ENCODE measurements at regions not wholly inside any gene's neighbourhood (a gene's known extent, or its start where the extent isn't known, plus 50 kb on each side); places are given as distances from the start of the nearest gene placed in this dataset.

DNA sequence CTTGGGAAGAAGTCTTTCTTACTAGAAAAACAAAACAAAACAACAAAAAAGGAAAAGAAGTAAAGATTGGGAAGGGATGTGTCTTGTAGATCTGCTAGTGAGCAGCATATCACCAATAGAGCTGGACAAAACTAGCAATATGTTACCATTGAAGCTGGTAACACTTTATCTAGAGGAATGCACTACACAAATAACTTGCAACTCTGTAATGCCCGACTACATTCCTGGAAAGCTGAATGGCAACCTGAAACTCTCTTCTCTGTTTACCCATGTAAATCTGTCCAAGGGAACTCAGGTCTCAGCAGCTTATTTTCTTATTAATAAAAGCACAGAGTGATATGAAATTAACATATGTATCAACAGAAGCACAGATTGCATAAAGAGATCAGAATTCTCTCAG, 624.4 kb downstream of the KCNH5 start:
- no peak for TF ChIP-seq POLR2A (IDR thresholded peaks at IDR 0.05)
- TF ChIP-seq, protein P1, sequence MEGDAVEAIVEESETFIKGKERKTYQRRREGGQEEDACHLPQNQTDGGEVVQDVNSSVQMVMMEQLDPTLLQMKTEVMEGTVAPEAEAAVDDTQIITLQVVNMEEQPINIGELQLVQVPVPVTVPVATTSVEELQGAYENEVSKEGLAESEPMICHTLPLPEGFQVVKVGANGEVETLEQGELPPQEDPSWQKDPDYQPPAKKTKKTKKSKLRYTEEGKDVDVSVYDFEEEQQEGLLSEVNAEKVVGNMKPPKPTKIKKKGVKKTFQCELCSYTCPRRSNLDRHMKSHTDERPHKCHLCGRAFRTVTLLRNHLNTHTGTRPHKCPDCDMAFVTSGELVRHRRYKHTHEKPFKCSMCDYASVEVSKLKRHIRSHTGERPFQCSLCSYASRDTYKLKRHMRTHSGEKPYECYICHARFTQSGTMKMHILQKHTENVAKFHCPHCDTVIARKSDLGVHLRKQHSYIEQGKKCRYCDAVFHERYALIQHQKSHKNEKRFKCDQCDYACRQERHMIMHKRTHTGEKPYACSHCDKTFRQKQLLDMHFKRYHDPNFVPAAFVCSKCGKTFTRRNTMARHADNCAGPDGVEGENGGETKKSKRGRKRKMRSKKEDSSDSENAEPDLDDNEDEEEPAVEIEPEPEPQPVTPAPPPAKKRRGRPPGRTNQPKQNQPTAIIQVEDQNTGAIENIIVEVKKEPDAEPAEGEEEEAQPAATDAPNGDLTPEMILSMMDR (IDR thresholded peaks at IDR 0.05), result no peak

Measured in heart left ventricle (tissue), 13 donors.